Parathyroid adenoma (tissue), 2 donors: ENCODE measurements at regions not wholly inside any gene's neighbourhood (a gene's known extent, or its start where the extent isn't known, plus 50 kb on each side); places are given as distances from the start of the nearest gene placed in this dataset.

ENCODE experiments used
- H2AFZ ChIP-seq: fragments of 300-600 bp; sonication (generic); one replicate; pipeline ENCODE4 v1.7.0; 2017; ENCODE audit warnings: antibody characterized with exemption, mild to moderate bottlenecking
- H3K27ac ChIP-seq: fragments of 300-600 bp; sonication (generic); one replicate; pipeline ENCODE4 v1.7.0; 2017
- H3K27me3 ChIP-seq: fragments of 300-600 bp; sonication (generic); one replicate; pipeline ENCODE4 v1.7.0; 2017; ENCODE audit warnings: low read length; ENCODE audit not compliant: control insufficient read depth, insufficient read depth
- H3K36me3 ChIP-seq: fragments of 300-600 bp; sonication (generic); one replicate; pipeline ENCODE4 v1.7.0; 2017; ENCODE audit warnings: low read length; ENCODE audit not compliant: control insufficient read depth, insufficient read depth
- H3K4me1 ChIP-seq: fragments of 300-600 bp; sonication (generic); one replicate; pipeline ENCODE4 v1.7.0; 2017; ENCODE audit warnings: control low read depth
- H3K4me2 ChIP-seq: fragments of 300-600 bp; sonication (generic); one replicate; pipeline ENCODE4 v1.7.0; 2017; ENCODE audit warnings: low read length
- H3K4me3 ChIP-seq: fragments of 300-600 bp; sonication (generic); one replicate; pipeline ENCODE4 v1.7.0; 2017; ENCODE audit warnings: low read depth, low read length
- H3K79me2 ChIP-seq: fragments of 300-600 bp; sonication (generic); one replicate; pipeline ENCODE4 v1.7.0; 2017; ENCODE audit warnings: control low read depth
- H3K9ac ChIP-seq: fragments of 300-600 bp; sonication (generic); one replicate; pipeline ENCODE4 v1.7.0; 2017; ENCODE audit warnings: mild to moderate bottlenecking
- H3K9me3 ChIP-seq: fragments of 300-600 bp; sonication (generic); one replicate; pipeline ENCODE4 v1.7.0; 2017; ENCODE audit warnings: low read length; ENCODE audit not compliant: control insufficient read depth
- CTCF ChIP-seq: fragments of 300-600 bp; sonication (generic); IDR thresholded peaks from one replicate; pipeline ENCODE4 v1.7.0; 2017; ENCODE audit warnings: antibody characterized with exemption, mild to moderate bottlenecking
- donor health status: primary hyperparathyroidism.

DNA sequence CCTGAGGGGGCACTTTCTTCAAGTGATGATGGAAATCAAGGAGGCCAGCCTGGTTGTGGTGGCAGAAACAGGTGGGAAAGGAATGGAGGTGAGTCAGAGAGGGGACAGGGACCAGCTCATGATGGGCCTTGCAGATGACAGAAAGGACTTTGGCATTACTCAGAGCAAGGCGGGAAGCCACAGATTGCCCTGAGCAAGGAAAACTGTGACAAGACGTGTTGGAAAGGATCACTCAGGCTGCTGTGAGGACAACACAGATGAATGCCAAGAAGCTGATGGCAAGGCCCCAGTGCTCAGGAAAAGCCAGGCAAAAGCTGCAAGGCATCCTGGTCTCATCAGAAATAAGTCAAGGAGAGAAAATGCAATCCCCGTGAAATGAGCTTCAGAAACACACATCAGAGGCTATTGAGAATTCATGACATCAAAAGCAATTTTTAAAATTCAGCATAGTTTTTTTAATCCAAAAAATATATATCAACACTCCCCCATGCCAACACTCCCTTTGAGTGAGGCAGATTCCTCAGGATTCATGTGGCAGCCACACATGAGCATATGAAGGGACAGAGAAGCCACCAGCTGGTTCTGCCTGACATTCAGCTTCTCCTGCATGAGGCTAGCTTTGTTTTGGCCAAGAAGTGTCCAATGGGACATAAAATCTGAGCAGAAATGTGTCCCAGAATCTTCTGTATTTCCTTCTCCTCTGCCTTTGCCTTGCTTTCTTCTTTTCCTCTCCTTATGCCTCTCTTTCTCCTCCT is 244.5 kb upstream of the MYO3A start:
- no peak overlapping the region for H3K4me3 ChIP-seq
- no peak overlapping the region for H3K27ac ChIP-seq
- no peaks in the 10 kb centered on the region for H3K36me3 ChIP-seq
- no peaks in the 10 kb centered on the region for H3K27me3 ChIP-seq
- no peak for TF ChIP-seq CTCF
- no peak overlapping the region for H3K4me2 ChIP-seq
- no peaks in the 10 kb centered on the region for H3K9me3 ChIP-seq
- no peaks in the 10 kb centered on the region for H3K79me2 ChIP-seq
- H3K9ac ChIP-seq = no peak overlapping the region
- no peaks in the 10 kb centered on the region for H3K4me1 ChIP-seq
- no peak overlapping the region for H2AFZ ChIP-seq

DNA sequence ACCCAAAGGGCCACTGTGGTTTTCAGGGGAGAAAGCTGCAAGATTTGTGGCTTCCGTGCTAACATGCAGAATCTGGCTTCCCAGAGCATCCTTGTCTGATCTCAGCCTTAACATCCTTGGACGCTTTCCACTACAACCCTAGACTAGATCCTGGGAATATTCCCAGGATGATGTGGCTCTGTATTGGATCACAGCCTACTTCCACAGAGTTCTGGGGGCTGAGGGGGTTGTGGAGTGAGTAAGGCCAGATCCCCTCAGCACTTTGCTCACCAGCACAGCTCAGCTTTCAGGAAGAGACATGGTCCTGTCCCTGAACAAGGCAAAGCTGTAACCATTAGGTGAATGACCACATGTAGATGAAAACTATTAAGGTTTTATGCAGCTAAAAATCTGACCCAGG is 241.3 kb upstream of the MYO3A start:
- Histone ChIP-seq H3K9ac (no peak overlapping the region), H3K36me3 (no peaks in the 10 kb centered on the region), H3K9me3 (no peaks in the 10 kb centered on the region), H3K27ac (no peak overlapping the region), H3K27me3 (no peaks in the 10 kb centered on the region), H3K4me1 (no peaks in the 10 kb centered on the region), H2AFZ (no peak overlapping the region), H3K79me2 (no peaks in the 10 kb centered on the region), H3K4me2 (no peak overlapping the region), H3K4me3 (no peak overlapping the region)
- TF ChIP-seq CTCF = no peak

- Histone ChIP-seq H2AFZ (no peak overlapping the region), H3K4me1 (no peaks in the 10 kb centered on the region), H3K36me3 (no peaks in the 10 kb centered on the region), H3K9ac (no peak overlapping the region), H3K9me3 (no peaks in the 10 kb centered on the region), H3K27me3 (no peaks in the 10 kb centered on the region), H3K4me2 (no peak overlapping the region), H3K79me2 (no peaks in the 10 kb centered on the region), H3K27ac (no peak overlapping the region), H3K4me3 (no peak overlapping the region)
- TF ChIP-seq CTCF = no peak
Measured at GRCh38 chr10:25694206-25694933, 239.7 kb upstream of the MYO3A start.

- Histone ChIP-seq H3K4me2 (no peak overlapping the region), H2AFZ (no peak overlapping the region), H3K4me1 (no peaks in the 10 kb centered on the region), H3K36me3 (no peaks in the 10 kb centered on the region), H3K79me2 (no peaks in the 10 kb centered on the region), H3K27me3 (no peaks in the 10 kb centered on the region), H3K9ac (no peak overlapping the region), H3K27ac (no peak overlapping the region), H3K9me3 (no peaks in the 10 kb centered on the region), H3K4me3 (no peak overlapping the region)
- TF ChIP-seq CTCF = no peak
Measured at GRCh38 chr10:25694971-25695370, 239.1 kb upstream of the MYO3A start.
